T-helper 2 cell treated with Interferon-gamma antibody and Interleukin-4, amounts not matched to agents 5 μg/mL and 100 μg/mL, for 36 hours (primary cell): ENCODE measurements at regions not wholly inside any gene's neighbourhood (a gene's known extent, or its start where the extent isn't known, plus 50 kb on each side); places are given as distances from the start of the nearest gene placed in this dataset.
A peak's percentile ranks its signal among the peaks of the same experiment; 100 is the strongest.

ENCODE experiments used
- DNase-seq: peaks from one replicate; pipeline ENCODE4 v3.0.0; 2021; ENCODE audit warnings: low spot score
- H3K27ac Mint-ChIP-seq: one replicate; pipeline ENCODE4 v1.8.0; 2021; ENCODE audit warnings: mild to moderate bottlenecking, mixed read lengths
- H3K27me3 Mint-ChIP-seq: one replicate; pipeline ENCODE4 v1.8.0; 2021; ENCODE audit warnings: low read depth, mixed read lengths
- H3K36me3 Mint-ChIP-seq: one replicate; pipeline ENCODE4 v1.8.0; 2021; ENCODE audit warnings: low read depth, mixed read lengths
- H3K4me1 Mint-ChIP-seq: one replicate; pipeline ENCODE4 v1.8.0; 2021; ENCODE audit warnings: low read depth, mixed read lengths
- H3K4me3 Mint-ChIP-seq: one replicate; pipeline ENCODE4 v1.8.0; 2022; ENCODE audit warnings: mild to moderate bottlenecking, moderate library complexity, mixed read lengths
- H3K9me3 Mint-ChIP-seq: one replicate; pipeline ENCODE4 v1.8.0; 2021; ENCODE audit warnings: mixed read lengths

DNA sequence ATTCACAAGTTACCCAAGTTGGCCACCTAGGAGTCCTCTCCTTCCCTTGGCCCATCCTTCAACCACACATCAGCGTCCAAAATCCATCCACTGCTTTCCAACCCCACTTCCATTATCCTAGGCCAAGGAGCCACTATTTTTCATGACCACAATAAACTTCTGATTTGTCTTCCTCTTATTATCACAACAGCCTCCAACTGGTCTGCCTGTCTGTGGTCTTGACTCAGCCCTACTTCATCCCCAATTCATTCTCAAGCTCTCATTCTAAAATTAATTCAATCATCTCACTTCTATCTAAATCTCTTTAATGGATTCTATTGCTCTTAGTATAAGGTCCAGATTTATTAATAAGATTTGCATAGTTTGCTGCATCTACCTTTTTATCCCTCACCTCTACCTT is 189.0 kb upstream of the PRDM1 start:
- no peak overlapping the region for H3K4me3 Mint-ChIP-seq
- H3K9me3 Mint-ChIP-seq, result peaks cover 4% of the 10 kb centered on the region
- H3K4me1 Mint-ChIP-seq, result peaks cover 32% of the 10 kb centered on the region
- peaks cover 7% of the 10 kb centered on the region for H3K36me3 Mint-ChIP-seq
- H3K27ac Mint-ChIP-seq, result no peak overlapping the region
- H3K27me3 Mint-ChIP-seq, result no peaks in the 10 kb centered on the region
- DNase-seq, result no peak

GRCh38 chr6:105896821-105897095 is 189.4 kb upstream of the PRDM1 start:
- peaks cover 32% of the 10 kb centered on the region for H3K4me1 Mint-ChIP-seq
- DNase-seq, result no peak
- no peaks in the 10 kb centered on the region for H3K27me3 Mint-ChIP-seq
- peaks cover 4% of the 10 kb centered on the region for H3K9me3 Mint-ChIP-seq
- peaks cover 7% of the 10 kb centered on the region for H3K36me3 Mint-ChIP-seq
- no peak overlapping the region for H3K4me3 Mint-ChIP-seq
- no peak overlapping the region for H3K27ac Mint-ChIP-seq

GRCh38 chr6:105896052-105896820 is 189.9 kb upstream of the PRDM1 start:
- Mint-ChIP-seq H3K36me3 (peaks cover 7% of the 10 kb centered on the region), H3K9me3 (peaks cover 4% of the 10 kb centered on the region), H3K4me3 (no peak overlapping the region), H3K4me1 (peaks cover 34% of the 10 kb centered on the region), H3K27ac (no peak overlapping the region), H3K27me3 (no peaks in the 10 kb centered on the region)
- no peak for DNase-seq

DNA sequence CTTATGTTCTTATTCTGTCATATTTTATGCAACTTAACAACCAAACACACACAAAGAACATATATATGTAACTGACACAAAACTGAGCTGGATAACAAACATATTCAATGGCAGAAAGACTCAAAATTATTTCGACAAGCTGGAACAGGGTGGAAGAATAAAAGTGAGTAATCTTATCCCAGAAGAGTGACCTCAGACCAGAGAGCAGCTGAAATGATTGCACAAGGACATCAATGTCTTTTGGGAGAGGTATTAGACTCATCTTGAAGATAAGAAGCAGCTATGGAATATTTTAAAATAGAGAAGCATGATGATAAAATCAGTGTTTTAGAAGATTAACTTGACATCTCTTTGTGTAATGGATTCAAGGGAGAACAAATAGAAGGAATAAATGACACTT is 191.6 kb upstream of the PRDM1 start:
- peaks cover 4% of the 10 kb centered on the region for H3K36me3 Mint-ChIP-seq
- no peak overlapping the region for H3K4me3 Mint-ChIP-seq
- no peak overlapping the region for H3K27ac Mint-ChIP-seq
- H3K4me1 Mint-ChIP-seq, result peaks cover 23% of the 10 kb centered on the region
- no peaks in the 10 kb centered on the region for H3K27me3 Mint-ChIP-seq
- peaks cover under 1% of the 10 kb centered on the region for H3K9me3 Mint-ChIP-seq
- DNase-seq, result no peak

GRCh38 chr6:105893741-105894140 is 192.4 kb upstream of the PRDM1 start:
- Mint-ChIP-seq H3K4me1 (peaks cover 23% of the 10 kb centered on the region), H3K4me3 (no peak overlapping the region), H3K27me3 (no peaks in the 10 kb centered on the region), H3K9me3 (no peaks in the 10 kb centered on the region), H3K36me3 (peaks cover 4% of the 10 kb centered on the region), H3K27ac (no peak overlapping the region)
- DNase-seq, result no peak

DNA sequence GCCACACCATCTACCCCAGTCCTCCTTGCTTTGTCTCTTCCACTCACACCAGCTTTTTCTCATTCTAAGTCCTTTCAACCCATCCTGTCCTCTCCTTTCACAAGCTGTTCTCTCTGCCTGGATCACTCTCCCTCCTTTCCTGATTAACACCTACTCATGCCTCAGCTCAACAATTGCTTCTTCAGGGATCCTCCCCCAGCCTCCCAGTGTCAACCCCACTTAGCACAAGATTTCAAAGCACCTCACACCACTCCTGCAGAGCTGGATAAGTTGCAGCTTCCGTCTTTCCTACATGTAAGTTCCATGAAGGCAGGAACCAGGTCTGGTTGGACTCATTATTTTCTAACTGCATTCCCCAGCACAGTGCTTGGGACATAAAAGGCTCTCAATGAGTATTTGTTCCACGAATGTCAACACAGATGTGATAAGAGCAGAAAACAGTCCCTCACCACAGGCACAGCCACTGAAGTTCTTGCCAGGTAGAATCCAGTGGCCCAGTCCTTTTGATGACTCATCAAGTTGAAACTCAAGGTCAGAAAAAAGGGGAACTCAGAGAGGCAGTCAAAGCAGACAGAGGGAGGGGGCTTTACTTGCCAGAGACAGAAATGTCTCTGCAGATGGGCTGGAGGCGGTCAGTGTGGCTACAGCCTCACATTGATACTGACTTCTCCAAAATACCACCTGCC is 193.4 kb upstream of the PRDM1 start:
- H3K36me3 Mint-ChIP-seq, result peaks cover 4% of the 10 kb centered on the region
- H3K4me3 Mint-ChIP-seq, result no peak overlapping the region
- no peaks in the 10 kb centered on the region for H3K9me3 Mint-ChIP-seq
- peak overlapping the region; percentile 4 for H3K27ac Mint-ChIP-seq
- H3K4me1 Mint-ChIP-seq, result peaks cover 19% of the 10 kb centered on the region
- H3K27me3 Mint-ChIP-seq, result no peaks in the 10 kb centered on the region
- DNase-seq, result peak; percentile 23

- Mint-ChIP-seq H3K36me3 (peaks cover 4% of the 10 kb centered on the region), H3K9me3 (no peaks in the 10 kb centered on the region), H3K27me3 (no peaks in the 10 kb centered on the region), H3K4me1 (peaks cover 33% of the 10 kb centered on the region), H3K4me3 (no peak overlapping the region), H3K27ac (no peak overlapping the region)
- no peak for DNase-seq
Measured at GRCh38 chr6:105890521-105891244, 195.5 kb upstream of the PRDM1 start.

- Mint-ChIP-seq H3K4me3 (no peak overlapping the region), H3K4me1 (peaks cover 40% of the 10 kb centered on the region), H3K36me3 (peaks cover 3% of the 10 kb centered on the region), H3K9me3 (no peaks in the 10 kb centered on the region), H3K27me3 (no peaks in the 10 kb centered on the region), H3K27ac (no peak overlapping the region)
- DNase-seq, result no peak
Measured at GRCh38 chr6:105889902-105890301, 196.2 kb upstream of the PRDM1 start.

DNA sequence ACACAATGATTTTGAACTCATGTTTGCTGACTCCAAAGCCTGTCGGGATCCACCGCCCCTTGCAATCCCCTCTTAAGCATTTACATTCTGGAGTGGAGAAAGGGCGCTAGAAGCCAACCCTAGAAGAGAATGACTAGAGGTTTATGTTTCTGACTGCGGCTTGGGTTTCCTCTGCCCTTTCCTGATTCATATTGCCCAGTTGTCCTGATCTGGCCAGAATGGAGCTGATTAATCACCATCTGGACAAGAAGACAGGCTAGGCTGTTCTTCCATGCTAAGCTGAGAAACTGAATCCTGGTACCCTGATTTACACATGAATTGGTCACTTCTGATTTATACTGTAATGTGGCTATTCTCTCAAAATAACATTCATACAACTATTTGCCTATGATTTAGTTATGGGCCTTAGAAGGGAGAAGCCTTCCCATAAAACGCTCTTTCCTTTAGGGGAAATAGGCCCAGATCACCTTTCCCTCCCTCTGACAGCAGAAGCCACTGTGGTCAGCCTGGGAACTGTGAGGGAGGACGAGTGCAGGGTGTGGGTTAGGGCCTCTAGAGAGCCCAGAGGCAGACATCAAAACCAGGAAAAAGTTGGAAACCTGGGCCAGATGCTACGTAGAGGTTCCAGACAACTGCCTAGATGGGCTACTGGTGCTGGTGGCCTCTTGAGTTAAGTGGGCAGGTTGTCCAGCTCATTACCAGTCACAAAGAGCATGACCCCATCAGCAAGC is 199.2 kb upstream of the PRDM1 start:
- H3K4me1 Mint-ChIP-seq, result peaks cover 47% of the 10 kb centered on the region
- H3K27me3 Mint-ChIP-seq, result no peaks in the 10 kb centered on the region
- no peak overlapping the region for H3K27ac Mint-ChIP-seq
- no peak for DNase-seq
- H3K36me3 Mint-ChIP-seq, result no peaks in the 10 kb centered on the region
- no peaks in the 10 kb centered on the region for H3K9me3 Mint-ChIP-seq
- H3K4me3 Mint-ChIP-seq, result no peak overlapping the region

DNA sequence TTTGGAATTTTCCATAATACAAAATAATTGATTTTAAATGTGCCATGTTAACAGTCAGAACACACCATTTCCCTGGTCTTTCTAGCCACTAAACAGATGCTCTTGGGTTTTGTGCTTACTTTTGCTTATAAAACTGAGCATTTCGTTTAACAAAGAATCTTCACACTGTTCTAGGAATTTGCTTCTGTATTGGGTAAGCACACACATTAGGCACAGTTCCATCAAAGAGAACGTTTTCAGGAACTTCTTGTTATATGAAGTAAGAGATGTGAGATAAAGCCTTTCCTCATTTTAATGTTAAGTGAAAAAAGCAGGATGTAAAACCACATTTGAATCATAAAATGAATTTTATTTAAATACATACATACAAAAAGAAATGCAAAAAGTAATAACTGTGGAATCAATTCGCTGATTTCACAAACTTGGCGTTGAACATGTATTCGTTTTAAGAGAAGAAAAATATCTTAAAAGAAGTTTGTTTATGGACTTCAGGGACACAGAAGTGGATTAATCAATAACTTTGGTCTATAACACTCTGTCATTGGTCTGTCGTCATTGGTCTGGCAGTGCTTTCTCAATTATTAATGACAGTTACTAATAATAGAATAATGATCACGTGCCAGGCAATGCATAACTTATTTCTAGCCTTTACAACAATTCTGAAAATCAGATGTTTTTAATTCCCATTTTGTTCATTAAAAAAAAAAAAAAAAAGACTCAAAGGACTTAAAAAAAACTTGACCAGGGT is 199.9 kb upstream of the PRDM1 start:
- Mint-ChIP-seq H3K27ac (peak overlapping the region; percentile 38), H3K4me3 (peak overlapping the region; percentile 22), H3K4me1 (peaks cover 49% of the 10 kb centered on the region), H3K9me3 (no peaks in the 10 kb centered on the region), H3K27me3 (no peaks in the 10 kb centered on the region), H3K36me3 (no peaks in the 10 kb centered on the region)
- no peak for DNase-seq

DNA sequence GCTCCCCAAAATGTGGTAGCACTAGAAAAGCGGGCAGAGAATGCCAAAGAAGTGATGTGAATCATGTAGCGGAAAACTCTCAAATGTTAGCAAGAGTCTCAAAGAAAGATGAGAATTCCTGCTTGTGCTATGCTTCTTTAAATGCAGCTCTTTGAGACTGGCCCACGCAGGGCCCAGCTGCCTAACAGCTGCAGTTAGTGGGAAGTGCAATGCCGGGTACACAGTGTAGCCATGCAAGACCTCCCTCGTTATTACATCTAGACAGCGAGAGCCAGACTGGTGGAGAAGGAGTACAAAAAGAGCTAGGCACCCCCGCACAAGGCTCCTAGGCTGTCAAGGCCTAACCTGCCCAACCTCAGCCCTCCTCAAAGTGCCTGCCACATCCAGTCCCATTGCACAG is 201.7 kb upstream of the PRDM1 start:
- DNase-seq, result no peak
- no peaks in the 10 kb centered on the region for H3K36me3 Mint-ChIP-seq
- no peaks in the 10 kb centered on the region for H3K27me3 Mint-ChIP-seq
- no peak overlapping the region for H3K4me3 Mint-ChIP-seq
- H3K4me1 Mint-ChIP-seq, result peaks cover 62% of the 10 kb centered on the region
- H3K27ac Mint-ChIP-seq, result no peak overlapping the region
- no peaks in the 10 kb centered on the region for H3K9me3 Mint-ChIP-seq

DNA sequence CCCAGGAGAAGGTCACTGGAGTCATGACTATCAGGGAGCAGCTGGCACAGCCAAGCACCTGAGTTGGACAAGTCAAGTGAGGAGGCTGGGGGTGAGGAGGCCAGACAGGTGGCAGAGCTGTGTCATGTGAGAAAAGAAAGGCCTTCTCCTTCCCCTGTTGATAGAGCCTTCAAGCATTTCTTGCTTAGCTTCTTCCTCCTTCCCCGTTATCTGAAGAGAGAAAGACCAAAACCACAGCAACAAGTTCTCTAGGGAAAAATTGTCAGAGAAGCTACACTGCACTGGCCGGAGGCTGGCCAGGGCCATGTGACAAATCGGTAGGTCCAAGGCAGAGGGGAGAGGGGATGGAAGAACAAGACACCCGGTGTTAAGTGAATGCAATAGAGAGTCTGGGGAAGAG is 202.1 kb upstream of the PRDM1 start:
- H3K4me1 Mint-ChIP-seq, result peaks cover 65% of the 10 kb centered on the region
- no peak for DNase-seq
- no peaks in the 10 kb centered on the region for H3K9me3 Mint-ChIP-seq
- H3K4me3 Mint-ChIP-seq, result no peak overlapping the region
- no peak overlapping the region for H3K27ac Mint-ChIP-seq
- no peaks in the 10 kb centered on the region for H3K36me3 Mint-ChIP-seq
- no peaks in the 10 kb centered on the region for H3K27me3 Mint-ChIP-seq

GRCh38 chr6:105882828-105883227 is 203.3 kb upstream of the PRDM1 start:
- Mint-ChIP-seq H3K27ac (no peak overlapping the region), H3K9me3 (no peaks in the 10 kb centered on the region), H3K36me3 (no peaks in the 10 kb centered on the region), H3K27me3 (no peaks in the 10 kb centered on the region), H3K4me1 (peaks cover 69% of the 10 kb centered on the region), H3K4me3 (no peak overlapping the region)
- no peak for DNase-seq
